Suprapubic skin (tissue), 4 donors: ENCODE measurements at regions not wholly inside any gene's neighbourhood (a gene's known extent, or its start where the extent isn't known, plus 50 kb on each side); places are given as distances from the start of the nearest gene placed in this dataset.

ENCODE experiments used
- DNase-seq, 2 donors: peaks; one replicate each; pipeline ENCODE4 v3.0.0-alpha.2; 2019; ENCODE audit warnings: low spot score in 2 of 2
- H3K27ac ChIP-seq: fragments of 200-600 bp; sonication (generic); one replicate; pipeline ENCODE4 v1.5.1; 2019
- H3K27me3 ChIP-seq: fragments of 200-600 bp; sonication (generic); one replicate; pipeline ENCODE4 v1.5.1; 2019
- H3K36me3 ChIP-seq: fragments of 200-600 bp; sonication (generic); one replicate; pipeline ENCODE4 v1.5.1; 2019
- H3K4me1 ChIP-seq: fragments of 200-600 bp; sonication (generic); one replicate; pipeline ENCODE4 v1.5.1; 2019
- H3K4me3 ChIP-seq: fragments of 200-600 bp; sonication (generic); one replicate; pipeline ENCODE4 v1.5.1; 2019; ENCODE audit warnings: mild to moderate bottlenecking
- H3K9me3 ChIP-seq: fragments of 200-600 bp; sonication (generic); one replicate; pipeline ENCODE4 v1.5.1; 2019
- EP300 ChIP-seq: sonication (generic); formaldehyde crosslinking; IDR thresholded peaks from one replicate; pipeline ENCODE4 v1.6.1; 2017; ENCODE audit warnings: antibody characterized with exemption
- POLR2A ChIP-seq, 2 donors: fragments of 450-650 bp; IDR thresholded peaks; one replicate each; pipeline ENCODE4 v1.6.1; 2017; ENCODE audit warnings: antibody characterized with exemption in 2 of 2, mild to moderate bottlenecking in 2 of 2, moderate library complexity in 2 of 2
- POLR2AphosphoS5 ChIP-seq, 3 donors: sonication (generic); formaldehyde crosslinking; IDR thresholded peaks; one replicate each; pipeline ENCODE4 v1.6.1; 2017; ENCODE audit warnings: antibody characterized with exemption in 3 of 3
- WGBS: methylation state at CpG from one replicate; pipeline ENCODE4 v1.1.5; 2018; 5-methylcytosine and 5-hydroxymethylcytosine counted together
- TF ChIP-seq, protein P1 (sequence below), 2 donors: fragments of 200-600 bp in 1 of 2; fragments of 450-650 bp in 1 of 2; sonication (generic) in 1 of 2; IDR thresholded peaks; one replicate each; pipeline ENCODE4 v1.5.1; 2016 to 2019; ENCODE audit warnings: antibody characterized with exemption in 2 of 2, mild to moderate bottlenecking in 1 of 2, moderate library complexity in 1 of 2

DNA sequence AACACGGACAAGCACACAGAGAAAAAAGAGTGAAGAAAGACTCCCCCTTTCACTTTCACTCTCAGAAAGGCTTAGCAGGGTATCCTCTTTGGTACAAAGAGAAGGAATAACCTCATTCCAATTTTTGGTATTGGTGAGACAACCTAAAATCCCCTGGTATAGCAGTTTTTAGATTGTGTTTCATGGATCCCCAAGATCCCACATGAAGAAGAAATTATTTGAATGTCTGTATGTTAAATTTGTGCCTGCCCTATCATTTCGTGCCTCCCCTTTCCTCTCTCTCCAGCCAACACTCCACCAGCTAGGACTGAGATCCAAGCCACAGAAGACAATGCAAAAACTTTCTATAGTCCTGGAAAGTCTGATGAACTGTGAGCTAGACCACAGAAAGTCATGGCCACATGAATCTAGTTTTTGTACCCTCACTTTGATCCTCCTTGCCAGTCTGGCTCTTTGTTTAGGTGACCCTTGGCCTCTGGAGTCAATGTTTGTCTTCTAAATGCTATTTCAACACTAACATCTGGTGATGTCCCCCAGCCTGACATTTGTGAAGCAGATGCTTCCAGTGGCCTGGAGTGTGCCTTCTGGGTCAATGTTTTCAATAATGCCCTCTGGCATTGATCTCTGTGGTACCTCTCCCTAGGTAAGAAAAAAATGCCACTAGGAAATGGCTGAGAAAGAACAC is 181.9 kb upstream of the BMP4 start:
- DNase-seq, result no peak
- 68% methylated on average over 2 of the region's 2 CpGs for WGBS
- no peak overlapping the region for H3K27ac ChIP-seq

DNA sequence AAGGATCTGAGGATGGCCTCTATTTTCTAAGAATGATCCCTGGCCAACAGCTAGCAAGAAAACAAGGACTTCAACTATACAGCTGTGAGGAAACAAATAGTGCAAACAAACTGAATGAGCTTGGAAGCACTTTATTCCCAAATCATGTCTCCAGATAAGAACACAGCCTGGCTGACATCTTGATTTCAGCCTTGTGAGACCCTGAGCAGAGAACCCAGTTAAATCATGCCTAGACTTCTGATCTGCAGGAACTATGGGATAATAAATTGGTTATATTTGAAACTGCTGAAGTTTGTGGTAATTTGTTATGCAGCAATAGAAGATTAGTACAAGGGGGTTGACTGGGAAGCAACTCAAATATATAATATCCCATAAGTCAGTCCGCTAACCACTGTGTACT is 183.9 kb upstream of the BMP4 start:
- no peak overlapping the region for H3K4me3 ChIP-seq
- H3K36me3 ChIP-seq, result no peaks in the 10 kb centered on the region
- WGBS, result 80% methylated on average over 1 of the region's 1 CpG
- no peaks in the 10 kb centered on the region for H3K27me3 ChIP-seq
- H3K4me1 ChIP-seq, result no peaks in the 10 kb centered on the region
- H3K27ac ChIP-seq, result no peak overlapping the region
- TF ChIP-seq, protein P1, sequence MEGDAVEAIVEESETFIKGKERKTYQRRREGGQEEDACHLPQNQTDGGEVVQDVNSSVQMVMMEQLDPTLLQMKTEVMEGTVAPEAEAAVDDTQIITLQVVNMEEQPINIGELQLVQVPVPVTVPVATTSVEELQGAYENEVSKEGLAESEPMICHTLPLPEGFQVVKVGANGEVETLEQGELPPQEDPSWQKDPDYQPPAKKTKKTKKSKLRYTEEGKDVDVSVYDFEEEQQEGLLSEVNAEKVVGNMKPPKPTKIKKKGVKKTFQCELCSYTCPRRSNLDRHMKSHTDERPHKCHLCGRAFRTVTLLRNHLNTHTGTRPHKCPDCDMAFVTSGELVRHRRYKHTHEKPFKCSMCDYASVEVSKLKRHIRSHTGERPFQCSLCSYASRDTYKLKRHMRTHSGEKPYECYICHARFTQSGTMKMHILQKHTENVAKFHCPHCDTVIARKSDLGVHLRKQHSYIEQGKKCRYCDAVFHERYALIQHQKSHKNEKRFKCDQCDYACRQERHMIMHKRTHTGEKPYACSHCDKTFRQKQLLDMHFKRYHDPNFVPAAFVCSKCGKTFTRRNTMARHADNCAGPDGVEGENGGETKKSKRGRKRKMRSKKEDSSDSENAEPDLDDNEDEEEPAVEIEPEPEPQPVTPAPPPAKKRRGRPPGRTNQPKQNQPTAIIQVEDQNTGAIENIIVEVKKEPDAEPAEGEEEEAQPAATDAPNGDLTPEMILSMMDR (IDR thresholded peaks at IDR 0.05), result no peak
- TF ChIP-seq EP300 (no peak), POLR2AphosphoS5 (IDR thresholded peaks at IDR 0.05) (no peak), POLR2A (IDR thresholded peaks at IDR 0.05) (no peak)
- H3K9me3 ChIP-seq, result no peaks in the 10 kb centered on the region
- no peak for DNase-seq

More for the DNA sequence above, 181.9 kb upstream of the BMP4 start:
- H3K4me1 ChIP-seq, result no peaks in the 10 kb centered on the region
- H3K36me3 ChIP-seq, result no peaks in the 10 kb centered on the region
- H3K4me3 ChIP-seq, result no peak overlapping the region
- H3K9me3 ChIP-seq, result no peaks in the 10 kb centered on the region
- no peak for TF ChIP-seq POLR2AphosphoS5 (IDR thresholded peaks at IDR 0.05)
- TF ChIP-seq POLR2A (IDR thresholded peaks at IDR 0.05), result no peak
- TF ChIP-seq EP300, result no peak
- TF ChIP-seq, protein P1 (IDR thresholded peaks at IDR 0.05), result no peak
- H3K27me3 ChIP-seq, result no peaks in the 10 kb centered on the region

DNA sequence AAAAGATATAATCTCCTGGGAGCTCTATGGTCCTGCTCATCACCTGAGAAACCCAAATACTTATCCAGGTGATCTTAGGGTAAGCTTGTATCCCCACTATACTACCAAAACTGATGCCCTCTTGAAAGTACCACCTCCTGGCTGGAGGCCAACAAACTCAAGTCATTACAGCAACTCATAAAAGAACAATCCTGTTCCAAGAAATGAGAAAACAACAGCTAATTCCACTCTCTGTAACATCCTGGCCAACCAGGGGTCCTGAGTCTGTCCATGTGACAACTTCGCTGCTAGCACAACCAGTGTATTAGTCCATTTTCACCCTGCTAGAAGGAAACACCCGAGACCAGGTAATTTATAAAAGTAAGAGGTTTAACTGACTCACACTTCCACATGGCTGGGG is 190.0 kb upstream of the BMP4 start:
- TF ChIP-seq POLR2A (IDR thresholded peaks at IDR 0.05) (no peak), POLR2AphosphoS5 (IDR thresholded peaks at IDR 0.05) (no peak), EP300 (no peak)
- TF ChIP-seq, protein P1 (IDR thresholded peaks at IDR 0.05), result no peak
- no peaks in the 10 kb centered on the region for H3K36me3 ChIP-seq
- whole genome bisulfite sequencing, result 89% methylated on average over 2 of the region's 2 CpGs
- no peak overlapping the region for H3K4me3 ChIP-seq
- H3K27ac ChIP-seq, result no peak overlapping the region
- H3K9me3 ChIP-seq, result no peaks in the 10 kb centered on the region
- DNase-seq, result no peak
- H3K27me3 ChIP-seq, result no peaks in the 10 kb centered on the region
- no peaks in the 10 kb centered on the region for H3K4me1 ChIP-seq

DNA sequence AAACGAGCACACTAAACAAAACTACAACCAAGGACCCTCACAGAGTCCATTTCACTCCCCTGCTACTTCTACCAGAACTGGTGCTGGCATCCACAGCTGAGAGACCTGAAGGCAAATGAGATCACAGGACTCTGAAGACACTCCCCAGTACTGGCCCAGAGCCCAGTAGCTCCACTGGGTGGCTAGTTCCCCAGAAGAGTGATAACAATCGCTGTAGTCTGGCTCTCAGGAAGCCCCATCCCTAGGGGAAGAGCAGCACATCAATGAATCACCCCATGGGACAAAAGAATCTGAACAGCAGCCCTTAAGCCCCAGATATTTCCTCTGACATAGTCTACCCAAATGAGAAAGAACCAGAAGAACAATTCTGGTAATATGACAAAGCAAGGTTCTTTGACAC is 190.7 kb upstream of the BMP4 start:
- Histone ChIP-seq H3K4me3 (no peak overlapping the region), H3K36me3 (no peaks in the 10 kb centered on the region), H3K27me3 (no peaks in the 10 kb centered on the region), H3K27ac (no peak overlapping the region), H3K9me3 (no peaks in the 10 kb centered on the region), H3K4me1 (no peaks in the 10 kb centered on the region)
- no peak for DNase-seq
- WGBS, result 39% methylated on average over 2 of the region's 2 CpGs
- TF ChIP-seq, protein P1 (IDR thresholded peaks at IDR 0.05), result no peak
- TF ChIP-seq POLR2A (IDR thresholded peaks at IDR 0.05), result no peak
- TF ChIP-seq POLR2AphosphoS5 (IDR thresholded peaks at IDR 0.05), result no peak
- no peak for TF ChIP-seq EP300

DNA sequence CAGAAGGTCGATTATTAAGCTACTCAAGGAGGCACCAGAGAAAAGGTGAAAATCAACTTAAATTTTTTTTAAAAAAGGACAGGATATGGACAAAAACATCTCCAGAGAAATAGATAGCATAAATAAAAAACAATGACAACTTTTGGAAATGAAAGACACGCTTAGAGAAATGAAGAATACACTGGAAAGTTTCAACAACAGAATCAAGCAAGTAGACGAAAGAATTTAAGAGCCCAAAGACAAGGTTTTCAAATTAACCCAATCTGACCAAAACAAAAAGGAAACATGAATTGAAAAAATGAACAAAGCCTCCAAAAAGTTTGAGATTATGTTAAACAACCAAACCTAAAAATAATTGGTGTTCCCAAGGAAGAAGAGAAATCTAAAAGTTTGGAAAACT is 191.1 kb upstream of the BMP4 start:
- no peaks in the 10 kb centered on the region for H3K4me1 ChIP-seq
- no peak overlapping the region for H3K4me3 ChIP-seq
- TF ChIP-seq, protein P1 (IDR thresholded peaks at IDR 0.05), result no peak
- no peak for TF ChIP-seq POLR2A (IDR thresholded peaks at IDR 0.05)
- TF ChIP-seq POLR2AphosphoS5 (IDR thresholded peaks at IDR 0.05), result no peak
- no peak for TF ChIP-seq EP300
- no peak overlapping the region for H3K27ac ChIP-seq
- H3K36me3 ChIP-seq, result no peaks in the 10 kb centered on the region
- no peaks in the 10 kb centered on the region for H3K27me3 ChIP-seq
- no peak for DNase-seq
- 90% methylated on average over 3 of the region's 3 CpGs for WGBS
- H3K9me3 ChIP-seq, result no peaks in the 10 kb centered on the region
